NB4 (cell line): ENCODE measurements at regions not wholly inside any gene's neighbourhood (a gene's known extent, or its start where the extent isn't known, plus 50 kb on each side); places are given as distances from the start of the nearest gene placed in this dataset.

Source experiments
- MYC ChIP-seq: IDR thresholded peaks from 2 replicates; pipeline ENCODE4 v1.6.1; 2011; ENCODE audit warnings: low read depth, low read length
- POLR2A ChIP-seq: IDR thresholded peaks from 2 replicates; pipeline ENCODE4 v1.6.1; 2011; ENCODE audit warnings: mild to moderate bottlenecking; ENCODE audit not compliant: insufficient read length; ENCODE audit errors: extremely low read depth
- TF ChIP-seq, protein P1 (sequence below): IDR thresholded peaks from one replicate; pipeline ENCODE4 v1.5.1; 2012; ENCODE audit warnings: low read depth, low read length

GRCh38 chr6:99064834-99065233 is 117.1 kb upstream of the FBXL4 start:
- TF ChIP-seq, protein P1, sequence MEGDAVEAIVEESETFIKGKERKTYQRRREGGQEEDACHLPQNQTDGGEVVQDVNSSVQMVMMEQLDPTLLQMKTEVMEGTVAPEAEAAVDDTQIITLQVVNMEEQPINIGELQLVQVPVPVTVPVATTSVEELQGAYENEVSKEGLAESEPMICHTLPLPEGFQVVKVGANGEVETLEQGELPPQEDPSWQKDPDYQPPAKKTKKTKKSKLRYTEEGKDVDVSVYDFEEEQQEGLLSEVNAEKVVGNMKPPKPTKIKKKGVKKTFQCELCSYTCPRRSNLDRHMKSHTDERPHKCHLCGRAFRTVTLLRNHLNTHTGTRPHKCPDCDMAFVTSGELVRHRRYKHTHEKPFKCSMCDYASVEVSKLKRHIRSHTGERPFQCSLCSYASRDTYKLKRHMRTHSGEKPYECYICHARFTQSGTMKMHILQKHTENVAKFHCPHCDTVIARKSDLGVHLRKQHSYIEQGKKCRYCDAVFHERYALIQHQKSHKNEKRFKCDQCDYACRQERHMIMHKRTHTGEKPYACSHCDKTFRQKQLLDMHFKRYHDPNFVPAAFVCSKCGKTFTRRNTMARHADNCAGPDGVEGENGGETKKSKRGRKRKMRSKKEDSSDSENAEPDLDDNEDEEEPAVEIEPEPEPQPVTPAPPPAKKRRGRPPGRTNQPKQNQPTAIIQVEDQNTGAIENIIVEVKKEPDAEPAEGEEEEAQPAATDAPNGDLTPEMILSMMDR = no peak
- TF ChIP-seq MYC = no peak
- no peak for TF ChIP-seq POLR2A
